GM12878 (cell line): ENCODE measurements at regions not wholly inside any gene's neighbourhood (a gene's known extent, or its start where the extent isn't known, plus 50 kb on each side); places are given as distances from the start of the nearest gene placed in this dataset.
A peak's percentile ranks its signal among the peaks of the same experiment; 100 is the strongest.

Experiments used
- ATAC-seq: fragments of 200-7000 bp; cut with Tn5 transposase; 3 replicates; pipeline ENCODE4 v1.9.1; 2020; ENCODE audit warnings: mild to moderate bottlenecking, moderate library complexity
- BruUV-seq: library from RNA; stranded (reverse); fragments of 400-500 nt; replicated peaks from 2 replicates; lab custom pipeline; 2021; lab: Mats Ljungman, UMichigan
- CTCF ChIA-PET: fragments of 300-600 bp; sonication (Branson Sonifier 250); formaldehyde crosslinking; extraction: SDS; loops from one replicate; lab custom pipeline; 2021; ENCODE audit warnings: inconsistent platforms; lab: Yijun Ruan, JAX
- POLR2A ChIA-PET: fragments of 350-600 bp; formaldehyde crosslinking; extraction: SDS; loops from one replicate; lab custom pipeline; 2021; ENCODE audit warnings: inconsistent platforms; lab: Charles Lee
- RAD21 ChIA-PET: fragments of 300-600 bp; sonication (Branson Sonifier 250); formaldehyde crosslinking; loops from one replicate; lab custom pipeline; 2023; ENCODE audit warnings: antibody characterized with exemption; ENCODE audit not compliant: unreplicated experiment; lab: Charles Lee
- SMC1A ChIA-PET: fragments of 300-600 bp; sonication (Branson Sonifier 250); formaldehyde crosslinking; loops from one replicate; lab custom pipeline; 2023; ENCODE audit not compliant: unreplicated experiment, uncharacterized antibody; lab: Charles Lee
- DNase-seq: peaks from one replicate; pipeline ENCODE4 v3.0.0-alpha.2; 2011; ENCODE audit warnings: low read depth, low spot score
- FAIRE-seq: peaks from 3 replicates; lab custom pipeline; 2011; peaks lifted over from hg19 to GRCh38; lab: Jason Lieb, UNC
- H2AFZ ChIP-seq: 2 replicates; pipeline ENCODE4 v1.6.0; 2011; ENCODE audit warnings: low read depth, low read length, control low read depth; ENCODE audit not compliant: control insufficient read depth
- H3K27ac ChIP-seq: 2 replicates; pipeline ENCODE4 v1.5.1; 2011; ENCODE audit warnings: control low read depth; ENCODE audit not compliant: control insufficient read depth, insufficient read depth
- H3K27me3 ChIP-seq, 2 experiments: replicated peaks in 1 of 2; 2 replicates each; pipeline versions ENCODE4 v1.6.0 to v1.6.1; 2011; ENCODE audit warnings: low read length in 1 of 2; ENCODE audit not compliant: control insufficient read depth in 2 of 2, insufficient read depth in 2 of 2
- H3K36me3 ChIP-seq, 2 experiments: 2 replicates each; pipeline ENCODE4 v1.5.1; 2011; ENCODE audit warnings: low read length in 1 of 2; ENCODE audit not compliant: control insufficient read depth in 2 of 2, insufficient read depth in 2 of 2
- H3K4me1 ChIP-seq: 2 replicates; pipeline ENCODE4 v1.6.1; 2011; ENCODE audit warnings: mild to moderate bottlenecking, low read length, moderate library complexity, mixed read lengths; ENCODE audit not compliant: control insufficient read depth, insufficient read depth
- H3K4me2 ChIP-seq: 2 replicates; pipeline ENCODE4 v1.6.0; 2011; ENCODE audit warnings: control low read depth; ENCODE audit not compliant: control insufficient read depth, insufficient read depth
- H3K4me3 ChIP-seq: fragments of 200-600 bp; sonication (generic); 2 replicates; pipeline ENCODE4 v1.5.1; 2016
- H3K79me2 ChIP-seq: 2 replicates; pipeline ENCODE4 v1.6.0; 2011; ENCODE audit warnings: low read length; ENCODE audit not compliant: control insufficient read depth, insufficient read depth
- H3K9ac ChIP-seq: 2 replicates; pipeline ENCODE4 v1.8.0; 2011; ENCODE audit warnings: low read length, control low read depth, mixed read lengths; ENCODE audit not compliant: control insufficient read depth, insufficient read depth
- H3K9me3 ChIP-seq: replicated peaks from 3 replicates; pipeline ENCODE4 v1.5.1; 2011; ENCODE audit warnings: mild to moderate bottlenecking, low read length; ENCODE audit not compliant: control insufficient read depth, insufficient read depth
- H4K20me1 ChIP-seq: 2 replicates; pipeline ENCODE4 v1.6.0; 2011; ENCODE audit not compliant: control insufficient read depth, insufficient read depth
- EGR1 ChIP-seq, 2 experiments: IDR thresholded peaks; 1 replicate in 1 of 2; 2 replicates in 1 of 2; pipeline ENCODE4 v1.6.1; 2011 to 2012; ENCODE audit warnings: low read depth in 2 of 2, low read length in 2 of 2, borderline replicate concordance in 1 of 2, mild to moderate bottlenecking in 1 of 2, moderate library complexity in 1 of 2
- JUNB ChIP-seq: IDR thresholded peaks from 2 replicates; pipeline ENCODE4 v1.6.1; 2016; ENCODE audit warnings: antibody characterized with exemption, mild to moderate bottlenecking
- KAT2A ChIP-seq: conservative IDR thresholded peaks from 2 replicates; pipeline ENCODE4 v1.6.1; 2011; ENCODE audit warnings: low read depth, low read length; ENCODE audit not compliant: control insufficient read depth
- LARP7 ChIP-seq: fragments of 450-650 bp; IDR thresholded peaks from 2 replicates; pipeline ENCODE4 v1.6.1; 2017; ENCODE audit warnings: mild to moderate bottlenecking
- MEF2A ChIP-seq: IDR thresholded peaks from 2 replicates; pipeline ENCODE4 v1.6.1; 2011; ENCODE audit warnings: low read depth, mild to moderate bottlenecking, low read length, moderate library complexity; ENCODE audit not compliant: insufficient read depth
- PAX8 ChIP-seq: fragments of 450-650 bp; IDR thresholded peaks from 2 replicates; pipeline ENCODE4 v1.6.1; 2017; ENCODE audit warnings: mild to moderate bottlenecking, moderate library complexity
- RAD21 ChIP-seq: IDR thresholded peaks from 2 replicates; pipeline ENCODE4 v1.6.1; 2011; ENCODE audit warnings: mild to moderate bottlenecking, low read depth, low read length, moderate library complexity; ENCODE audit not compliant: insufficient read depth
- RBBP5 ChIP-seq: fragments of 200-600 bp; sonication (generic); conservative IDR thresholded peaks from 2 replicates; pipeline ENCODE4 v1.6.1; 2016
- ZZZ3 ChIP-seq: IDR thresholded peaks from 2 replicates; pipeline ENCODE4 v1.6.1; 2011; ENCODE audit warnings: low read depth; ENCODE audit not compliant: control insufficient read depth, insufficient read length
- WGBS: methylation state at CpG from one replicate; pipeline ENCODE4 v1.1.6; 2016; ENCODE audit warnings: low lambda C conversion rate; ENCODE audit not compliant: insufficient replicate concordance, insufficient coverage; ENCODE audit errors: missing lambda C conversion rate; 5-methylcytosine and 5-hydroxymethylcytosine counted together
- in situ Hi-C: fragments of 300-500 bp; cut with MboI; formaldehyde crosslinking; loops from 9 replicates; pipeline ENCODE4 v1.14.3; 2018; ENCODE audit warnings: mixed read lengths
- intact Hi-C: fragments of 100-400 bp; cut with micrococcal nuclease; formaldehyde crosslinking; loops from one replicate; pipeline ENCODE4 v1.14.2; 2022; ENCODE audit not compliant: unreplicated experiment
- TF ChIP-seq, protein P1 (sequence below): IDR thresholded peaks from 2 replicates; pipeline ENCODE4 v1.6.1; 2012; ENCODE audit warnings: low read depth, low read length, improper control_type of control experiment
- TF ChIP-seq, protein P2 (sequence below): IDR thresholded peaks from 2 replicates; pipeline ENCODE4 v1.6.1; 2012; ENCODE audit warnings: low read length, inconsistent platforms
- TF ChIP-seq, protein P3 (sequence below): fragments of 450-650 bp; IDR thresholded peaks from 2 replicates; pipeline ENCODE4 v1.6.1; 2016; ENCODE audit warnings: mild to moderate bottlenecking
- TF ChIP-seq, protein P4 (sequence below): fragments of 450-650 bp; IDR thresholded peaks from 2 replicates; pipeline ENCODE4 v1.6.1; 2017; ENCODE audit warnings: mild to moderate bottlenecking, moderate library complexity

DNA sequence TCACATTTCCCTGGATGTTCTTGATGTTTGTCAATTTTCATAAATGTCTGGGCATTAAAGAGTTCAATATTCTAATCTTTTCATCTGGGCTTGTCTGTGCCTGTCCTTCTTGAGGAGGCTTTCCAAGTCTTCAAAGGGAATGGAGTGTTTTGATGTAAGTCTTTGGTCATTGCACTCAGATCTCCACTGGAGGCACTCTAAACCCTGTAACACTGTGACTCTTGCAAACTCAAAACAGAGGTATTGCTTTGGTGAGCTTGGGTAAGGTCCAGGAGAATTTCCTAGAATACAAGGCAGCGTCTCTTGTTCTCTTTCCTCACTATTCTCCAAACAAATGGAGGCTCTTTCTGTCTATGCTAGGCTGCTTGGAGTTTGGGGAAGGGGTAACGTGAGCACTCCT is 1118.1 kb upstream of the PABPC4L start:
- Histone ChIP-seq H3K4me3 (no peak overlapping the region), H3K4me1 (no peaks in the 10 kb centered on the region), H4K20me1 (no peaks in the 10 kb centered on the region), H2AFZ (no peak overlapping the region), H3K27ac (no peak overlapping the region), H3K9me3 (no peaks in the 10 kb centered on the region), H3K36me3 (no peaks in the 10 kb centered on the region), H3K27me3 (no peaks in the 10 kb centered on the region), H3K4me2 (no peak overlapping the region), H3K79me2 (no peaks in the 10 kb centered on the region), H3K9ac (no peak overlapping the region)
- TF ChIP-seq EGR1 (IDR thresholded peaks at IDR 0.05; ENCODE audit: borderline replicate concordance in 1 of 2, low read depth in 2 of 2, low read length in 2 of 2) (no peak), RBBP5 (no peak), KAT2A (no peak), LARP7 (no peak), ZZZ3 (no peak), JUNB (no peak), RAD21 (no peak), MEF2A (no peak), PAX8 (no peak)
- TF ChIP-seq, protein P1, sequence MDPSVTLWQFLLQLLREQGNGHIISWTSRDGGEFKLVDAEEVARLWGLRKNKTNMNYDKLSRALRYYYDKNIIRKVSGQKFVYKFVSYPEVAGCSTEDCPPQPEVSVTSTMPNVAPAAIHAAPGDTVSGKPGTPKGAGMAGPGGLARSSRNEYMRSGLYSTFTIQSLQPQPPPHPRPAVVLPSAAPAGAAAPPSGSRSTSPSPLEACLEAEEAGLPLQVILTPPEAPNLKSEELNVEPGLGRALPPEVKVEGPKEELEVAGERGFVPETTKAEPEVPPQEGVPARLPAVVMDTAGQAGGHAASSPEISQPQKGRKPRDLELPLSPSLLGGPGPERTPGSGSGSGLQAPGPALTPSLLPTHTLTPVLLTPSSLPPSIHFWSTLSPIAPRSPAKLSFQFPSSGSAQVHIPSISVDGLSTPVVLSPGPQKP, result no peak
- TF ChIP-seq, protein P2, sequence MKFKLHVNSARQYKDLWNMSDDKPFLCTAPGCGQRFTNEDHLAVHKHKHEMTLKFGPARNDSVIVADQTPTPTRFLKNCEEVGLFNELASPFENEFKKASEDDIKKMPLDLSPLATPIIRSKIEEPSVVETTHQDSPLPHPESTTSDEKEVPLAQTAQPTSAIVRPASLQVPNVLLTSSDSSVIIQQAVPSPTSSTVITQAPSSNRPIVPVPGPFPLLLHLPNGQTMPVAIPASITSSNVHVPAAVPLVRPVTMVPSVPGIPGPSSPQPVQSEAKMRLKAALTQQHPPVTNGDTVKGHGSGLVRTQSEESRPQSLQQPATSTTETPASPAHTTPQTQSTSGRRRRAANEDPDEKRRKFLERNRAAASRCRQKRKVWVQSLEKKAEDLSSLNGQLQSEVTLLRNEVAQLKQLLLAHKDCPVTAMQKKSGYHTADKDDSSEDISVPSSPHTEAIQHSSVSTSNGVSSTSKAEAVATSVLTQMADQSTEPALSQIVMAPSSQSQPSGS, result no peak
- TF ChIP-seq, protein P3, sequence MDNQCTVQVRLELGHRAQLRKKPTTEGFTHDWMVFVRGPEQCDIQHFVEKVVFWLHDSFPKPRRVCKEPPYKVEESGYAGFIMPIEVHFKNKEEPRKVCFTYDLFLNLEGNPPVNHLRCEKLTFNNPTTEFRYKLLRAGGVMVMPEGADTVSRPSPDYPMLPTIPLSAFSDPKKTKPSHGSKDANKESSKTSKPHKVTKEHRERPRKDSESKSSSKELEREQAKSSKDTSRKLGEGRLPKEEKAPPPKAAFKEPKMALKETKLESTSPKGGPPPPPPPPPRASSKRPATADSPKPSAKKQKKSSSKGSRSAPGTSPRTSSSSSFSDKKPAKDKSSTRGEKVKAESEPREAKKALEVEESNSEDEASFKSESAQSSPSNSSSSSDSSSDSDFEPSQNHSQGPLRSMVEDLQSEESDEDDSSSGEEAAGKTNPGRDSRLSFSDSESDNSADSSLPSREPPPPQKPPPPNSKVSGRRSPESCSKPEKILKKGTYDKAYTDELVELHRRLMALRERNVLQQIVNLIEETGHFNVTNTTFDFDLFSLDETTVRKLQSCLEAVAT, result no peak
- TF ChIP-seq, protein P4, sequence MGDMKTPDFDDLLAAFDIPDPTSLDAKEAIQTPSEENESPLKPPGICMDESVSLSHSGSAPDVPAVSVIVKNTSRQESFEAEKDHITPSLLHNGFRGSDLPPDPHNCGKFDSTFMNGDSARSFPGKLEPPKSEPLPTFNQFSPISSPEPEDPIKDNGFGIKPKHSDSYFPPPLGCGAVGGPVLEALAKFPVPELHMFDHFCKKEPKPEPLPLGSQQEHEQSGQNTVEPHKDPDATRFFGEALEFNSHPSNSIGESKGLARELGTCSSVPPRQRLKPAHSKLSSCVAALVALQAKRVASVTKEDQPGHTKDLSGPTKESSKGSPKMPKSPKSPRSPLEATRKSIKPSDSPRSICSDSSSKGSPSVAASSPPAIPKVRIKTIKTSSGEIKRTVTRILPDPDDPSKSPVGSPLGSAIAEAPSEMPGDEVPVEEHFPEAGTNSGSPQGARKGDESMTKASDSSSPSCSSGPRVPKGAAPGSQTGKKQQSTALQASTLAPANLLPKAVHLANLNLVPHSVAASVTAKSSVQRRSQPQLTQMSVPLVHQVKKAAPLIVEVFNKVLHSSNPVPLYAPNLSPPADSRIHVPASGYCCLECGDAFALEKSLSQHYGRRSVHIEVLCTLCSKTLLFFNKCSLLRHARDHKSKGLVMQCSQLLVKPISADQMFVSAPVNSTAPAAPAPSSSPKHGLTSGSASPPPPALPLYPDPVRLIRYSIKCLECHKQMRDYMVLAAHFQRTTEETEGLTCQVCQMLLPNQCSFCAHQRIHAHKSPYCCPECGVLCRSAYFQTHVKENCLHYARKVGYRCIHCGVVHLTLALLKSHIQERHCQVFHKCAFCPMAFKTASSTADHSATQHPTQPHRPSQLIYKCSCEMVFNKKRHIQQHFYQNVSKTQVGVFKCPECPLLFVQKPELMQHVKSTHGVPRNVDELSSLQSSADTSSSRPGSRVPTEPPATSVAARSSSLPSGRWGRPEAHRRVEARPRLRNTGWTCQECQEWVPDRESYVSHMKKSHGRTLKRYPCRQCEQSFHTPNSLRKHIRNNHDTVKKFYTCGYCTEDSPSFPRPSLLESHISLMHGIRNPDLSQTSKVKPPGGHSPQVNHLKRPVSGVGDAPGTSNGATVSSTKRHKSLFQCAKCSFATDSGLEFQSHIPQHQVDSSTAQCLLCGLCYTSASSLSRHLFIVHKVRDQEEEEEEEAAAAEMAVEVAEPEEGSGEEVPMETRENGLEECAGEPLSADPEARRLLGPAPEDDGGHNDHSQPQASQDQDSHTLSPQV, result no peak
- RAD21 ChIA-PET, result no interaction called here
- ATAC-seq (peak; percentile 42; the same call in 2 of the 3 replicates), DNase-seq (no peak), FAIRE-seq (no peak)
- SMC1A ChIA-PET, result no interaction called here
- CTCF ChIA-PET, result no interaction called here
- intact Hi-C loops, result no loop called here
- whole genome bisulfite sequencing, result 2% methylated on average over 2 of the region's 2 CpGs
- in situ Hi-C loops, result no loop called here
- POLR2A ChIA-PET, result interaction anchor here (0.6 kb wide), 1 partner anchor 12 kb away, joined by 7 read pairs; no protein-coding TSS in a partner anchor
- BruUV-seq, result no TSS peak
